GM21786 (cell line): ENCODE measurements at regions not wholly inside any gene's neighbourhood (a gene's known extent, or its start where the extent isn't known, plus 50 kb on each side); places are given as distances from the start of the nearest gene placed in this dataset.

ENCODE experiments used
- ATAC-seq: cut with Tn5 transposase; IDR thresholded peaks from one replicate; pipeline ENCODE4 v1.9.1; 2021; ENCODE audit not compliant: unreplicated experiment

DNA sequence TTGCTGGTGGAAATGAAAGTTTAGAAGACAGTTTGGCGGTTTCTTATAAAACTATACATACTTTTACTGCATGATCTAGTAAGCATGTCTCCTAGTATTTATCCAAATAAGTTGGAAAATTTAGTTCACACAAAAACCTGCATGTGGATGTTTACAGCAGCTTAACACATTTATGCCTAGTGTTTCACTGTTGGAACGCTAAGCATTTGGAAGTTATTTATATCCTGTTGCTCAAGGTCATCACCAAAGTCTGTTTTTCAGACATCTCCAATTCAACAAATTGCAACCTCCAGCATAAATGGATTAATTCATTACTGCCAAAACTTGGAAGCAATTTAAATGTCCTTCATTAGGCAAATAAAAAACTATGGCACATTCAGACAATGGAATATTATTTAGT is 461.8 kb downstream of the SUCLA2 start:
- no peak for ATAC-seq

DNA sequence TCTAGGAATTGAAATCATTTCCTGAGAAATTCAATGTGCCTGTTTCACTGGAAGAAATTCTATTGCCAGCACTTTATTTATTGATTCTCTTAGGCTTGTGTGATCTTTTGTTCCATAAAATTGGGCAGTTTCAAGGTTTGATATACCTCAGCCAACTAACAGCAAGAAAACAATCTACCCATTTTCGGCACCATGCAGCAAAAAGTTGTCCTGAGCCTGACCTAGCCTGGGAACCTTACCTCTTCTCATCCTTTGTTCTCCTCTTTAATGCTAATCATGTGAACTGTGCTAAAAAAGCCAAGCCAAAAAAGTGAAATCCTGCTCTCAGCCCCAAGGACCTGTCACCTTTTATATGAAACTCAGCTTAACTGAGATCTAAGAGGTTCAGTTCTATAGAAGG is 477.3 kb downstream of the SUCLA2 start:
- ATAC-seq, result no peak

DNA sequence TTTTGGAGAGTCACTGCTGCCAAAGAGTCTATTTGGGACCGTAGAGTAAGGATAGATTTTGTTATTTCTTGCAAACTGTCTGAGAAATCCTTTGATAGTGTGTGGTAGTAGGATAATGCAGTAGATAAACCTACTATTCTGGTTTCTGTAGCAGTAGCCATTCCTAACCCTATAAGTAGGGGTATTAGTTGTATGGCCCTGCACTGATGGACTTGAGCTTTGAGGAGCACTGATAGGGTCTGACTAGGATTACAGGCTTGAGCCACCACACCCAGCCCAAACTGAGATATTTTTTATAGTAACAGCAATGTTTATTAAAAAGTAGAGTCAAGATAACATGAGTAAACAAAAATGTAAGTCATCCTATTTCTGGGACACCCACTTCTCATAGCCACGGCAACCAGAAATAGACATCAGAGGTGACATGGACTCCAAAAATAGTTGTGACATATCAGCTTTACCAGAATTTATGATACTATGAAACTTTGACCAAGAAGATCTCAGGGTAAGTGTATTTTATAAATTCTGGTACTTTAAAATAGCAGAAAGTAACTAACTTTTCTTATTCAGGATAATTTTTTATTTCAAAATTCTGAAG is 479.1 kb downstream of the SUCLA2 start:
- ATAC-seq, result no peak

DNA sequence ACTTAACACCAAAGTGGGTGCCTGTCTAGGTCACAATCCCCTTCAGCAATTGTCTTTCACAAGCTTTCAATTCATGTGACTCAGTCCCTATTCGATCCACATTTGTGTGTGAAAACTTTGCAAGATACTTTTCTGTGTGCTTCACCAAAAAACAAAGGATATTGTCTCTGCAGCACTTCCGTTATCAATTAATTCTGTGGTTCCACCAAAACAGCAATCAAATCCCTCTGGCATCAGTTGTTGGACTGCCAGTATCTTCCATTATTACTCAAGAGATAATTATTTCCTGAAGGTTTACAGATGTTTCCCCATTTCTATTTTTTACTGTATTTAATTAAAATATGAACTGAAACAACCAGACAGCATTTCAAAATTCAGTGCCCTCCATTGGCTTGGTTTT is 481.4 kb downstream of the SUCLA2 start:
- ATAC-seq, result no peak

DNA sequence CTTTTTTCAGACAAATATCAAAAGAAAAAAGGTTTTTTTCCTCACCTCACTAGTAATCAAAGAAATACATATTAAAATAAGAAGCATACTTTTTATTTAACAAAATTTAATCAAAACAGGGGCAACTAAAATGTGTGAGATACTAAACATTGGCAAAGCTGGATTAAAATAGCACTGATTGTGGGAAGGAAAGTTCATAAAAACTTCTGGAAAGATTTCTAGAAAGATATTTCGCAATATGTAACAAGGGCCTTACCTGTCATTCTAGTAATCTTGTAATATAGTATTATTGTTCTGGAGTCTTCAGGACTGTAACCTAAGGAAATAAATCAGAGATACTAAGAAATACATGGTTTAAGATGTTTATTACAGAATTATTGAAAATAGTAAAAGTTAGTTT is 482.5 kb downstream of the SUCLA2 start:
- no peak for ATAC-seq

DNA sequence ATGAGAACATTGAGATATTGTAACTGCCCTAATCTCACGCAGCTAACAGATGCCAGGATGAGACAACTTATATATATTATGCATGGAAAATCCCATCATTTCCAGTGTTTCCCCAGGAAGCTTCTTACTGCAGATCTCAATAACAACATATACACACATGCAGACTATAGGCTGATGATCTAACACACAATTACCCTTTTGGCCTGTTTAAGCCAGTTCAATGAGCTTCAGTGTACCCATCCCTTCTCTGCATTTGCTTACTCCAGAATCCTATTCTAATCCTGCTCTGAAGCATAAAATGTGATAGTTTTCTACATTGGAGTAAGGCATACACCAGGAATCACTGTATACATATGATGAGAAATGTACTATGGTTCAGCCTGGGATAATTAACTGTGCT is 489.4 kb downstream of the SUCLA2 start:
- no peak for ATAC-seq

DNA sequence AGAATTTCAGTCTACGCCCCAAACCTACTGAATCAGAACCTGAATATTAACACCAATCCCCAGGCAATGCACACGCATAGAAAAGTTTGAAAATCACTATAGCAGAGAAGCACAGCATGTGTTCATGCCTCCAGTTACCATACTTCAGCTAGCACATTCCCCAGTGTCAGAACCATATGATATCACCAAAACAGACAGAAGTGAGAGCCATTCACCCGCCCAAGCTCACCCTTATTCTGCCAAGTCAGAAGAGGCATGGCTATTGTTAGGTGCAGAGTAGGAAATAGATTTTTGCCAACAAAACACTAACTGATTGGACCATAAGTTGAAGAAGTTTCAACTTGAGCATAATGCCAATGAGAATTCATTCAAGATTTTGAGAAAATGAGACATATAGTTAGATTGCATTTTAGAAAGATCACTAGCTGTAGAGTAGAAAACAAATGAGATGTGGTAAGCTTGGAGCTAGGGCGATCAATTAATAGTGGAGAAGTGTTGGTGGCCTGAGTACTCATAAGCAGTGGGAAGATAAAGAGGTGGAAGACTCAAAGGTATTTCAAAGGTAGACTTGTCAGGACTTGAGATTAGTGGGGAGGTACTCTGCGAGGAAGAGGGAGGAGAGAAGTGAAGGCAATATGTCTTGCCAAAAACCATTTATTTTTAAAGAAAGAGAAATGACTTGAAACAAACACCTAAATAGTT is 492.4 kb downstream of the SUCLA2 start:
- ATAC-seq, result no peak

DNA sequence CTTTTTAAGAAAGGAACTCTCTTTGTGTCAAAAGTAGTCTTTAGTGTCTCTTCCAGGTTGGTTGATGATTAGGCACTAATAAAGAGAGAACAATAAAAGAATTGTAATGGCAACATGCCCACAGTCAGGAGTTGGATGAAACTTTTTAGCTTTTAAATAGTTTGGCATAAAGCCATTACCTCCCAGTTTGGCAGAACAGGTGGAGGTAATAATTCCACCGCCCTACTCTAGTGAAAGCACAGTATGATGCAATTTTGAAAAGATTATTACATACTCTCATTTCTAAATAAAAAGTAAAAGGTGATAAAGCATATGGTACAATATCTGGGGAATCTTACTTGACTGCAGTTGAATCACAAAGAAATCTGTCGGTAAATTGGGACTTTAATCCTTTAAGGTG is 497.6 kb downstream of the SUCLA2 start:
- ATAC-seq, result no peak

DNA sequence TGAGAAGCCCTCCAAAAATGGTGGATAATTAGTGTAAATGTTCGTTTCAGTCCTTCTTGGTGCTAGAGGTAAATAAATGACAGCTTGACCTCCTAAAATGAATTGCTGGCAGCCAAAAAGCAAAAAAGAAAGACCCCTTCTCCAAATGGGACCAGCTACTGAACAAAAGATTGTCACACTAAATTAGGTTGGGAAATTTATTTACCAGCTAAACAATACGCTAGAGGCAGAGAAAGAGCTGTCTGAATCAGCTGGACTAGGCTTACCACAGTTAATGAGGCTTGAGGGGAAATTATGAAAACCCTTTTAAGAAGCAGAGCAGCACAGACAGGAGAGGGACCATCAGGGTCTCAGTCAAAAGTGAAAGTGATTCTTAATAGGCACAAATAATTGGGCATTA is 498.9 kb downstream of the SUCLA2 start:
- ATAC-seq, result no peak

DNA sequence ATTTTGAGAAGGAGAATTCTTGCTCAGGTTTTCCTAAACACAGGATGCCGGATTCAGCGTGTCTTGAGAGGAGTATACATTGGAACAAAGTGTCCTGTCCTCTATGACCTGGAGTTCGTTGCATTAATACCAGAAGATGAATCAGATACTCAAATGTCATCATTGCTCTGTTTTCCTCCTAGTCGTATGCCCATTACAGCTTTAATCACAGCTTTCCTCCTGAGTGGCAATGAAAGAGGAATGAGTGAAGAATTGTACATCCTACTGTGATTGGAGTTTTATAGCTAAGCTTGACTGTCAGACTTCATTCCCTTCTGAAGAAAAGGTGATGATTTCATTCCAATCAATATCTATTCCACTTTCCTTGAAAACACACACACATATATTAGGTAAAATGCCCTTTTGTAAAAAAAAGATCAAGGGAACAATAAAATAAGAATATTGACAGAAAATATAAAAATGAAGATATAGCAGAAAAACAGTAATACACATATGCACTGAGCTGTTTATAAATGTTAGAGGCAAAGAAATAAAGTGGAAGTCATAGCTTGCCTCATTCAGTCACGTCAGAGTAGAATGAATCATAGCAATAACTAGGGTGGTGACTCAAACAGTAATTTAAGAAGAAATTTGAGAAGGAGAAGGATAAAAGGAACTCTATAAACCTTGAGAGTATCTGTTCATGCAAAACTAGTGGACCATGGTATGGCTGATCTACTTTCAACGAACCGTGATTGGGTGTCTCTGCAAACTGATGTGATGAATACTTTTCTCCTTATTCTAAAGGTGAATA is 501.5 kb downstream of the SUCLA2 start:
- no peak for ATAC-seq

DNA sequence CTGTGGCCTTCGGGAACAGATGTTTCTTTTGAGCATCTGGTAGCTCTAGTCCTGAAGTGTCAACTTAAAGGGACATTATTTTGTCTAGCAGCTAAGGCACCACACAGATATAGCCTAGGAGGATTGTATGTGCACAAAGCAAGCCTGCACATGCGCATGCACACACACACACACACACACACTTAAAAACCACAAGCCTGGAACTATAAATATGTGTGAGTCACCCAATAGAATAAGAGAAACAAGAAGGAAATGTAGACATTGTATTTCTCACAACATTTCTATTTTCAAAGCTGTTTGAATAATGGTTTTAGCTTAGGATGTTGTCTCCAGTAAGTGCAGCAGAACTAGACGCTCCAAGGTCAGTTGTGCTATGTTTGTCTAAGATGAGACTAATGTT is 516.5 kb downstream of the SUCLA2 start:
- ATAC-seq, result no peak

DNA sequence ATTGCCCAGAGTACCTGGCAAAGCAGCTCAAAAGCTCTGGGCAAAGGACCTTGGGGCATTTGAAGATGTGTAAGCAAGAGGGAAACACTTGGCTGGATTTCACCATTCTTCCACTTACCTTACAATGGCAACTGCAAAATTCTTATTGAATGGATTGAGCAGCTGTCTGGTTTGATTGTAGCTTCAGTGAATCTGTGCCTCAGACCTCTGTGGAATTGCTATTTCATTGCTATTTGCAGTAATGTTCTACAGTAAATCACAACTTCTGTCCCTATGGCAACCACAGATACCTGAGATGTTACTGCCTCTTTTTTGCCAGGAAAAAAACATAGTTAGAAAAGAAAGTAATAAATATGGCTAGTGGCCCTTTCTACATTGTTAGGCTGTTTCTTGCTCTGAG is 519.5 kb downstream of the SUCLA2 start:
- no peak for ATAC-seq

DNA sequence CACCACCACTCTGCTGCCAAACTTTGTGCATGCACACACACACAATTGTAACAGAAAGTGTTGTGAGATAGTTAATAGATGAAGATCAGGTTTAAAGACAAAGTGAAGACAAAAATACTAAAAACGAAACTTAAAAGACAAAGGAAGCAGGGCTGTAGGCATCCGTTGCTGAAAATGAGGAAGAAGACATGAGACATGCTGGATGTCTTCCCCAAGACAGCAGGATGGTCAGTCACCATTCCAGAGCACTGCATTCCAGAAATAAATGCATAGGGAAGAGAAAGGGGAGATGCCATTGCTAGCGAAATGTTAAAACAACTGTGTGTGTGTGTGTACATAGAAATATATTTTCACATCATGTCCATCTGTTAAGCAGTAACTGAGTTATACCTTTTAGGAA is 520.1 kb downstream of the SUCLA2 start:
- ATAC-seq, result no peak

DNA sequence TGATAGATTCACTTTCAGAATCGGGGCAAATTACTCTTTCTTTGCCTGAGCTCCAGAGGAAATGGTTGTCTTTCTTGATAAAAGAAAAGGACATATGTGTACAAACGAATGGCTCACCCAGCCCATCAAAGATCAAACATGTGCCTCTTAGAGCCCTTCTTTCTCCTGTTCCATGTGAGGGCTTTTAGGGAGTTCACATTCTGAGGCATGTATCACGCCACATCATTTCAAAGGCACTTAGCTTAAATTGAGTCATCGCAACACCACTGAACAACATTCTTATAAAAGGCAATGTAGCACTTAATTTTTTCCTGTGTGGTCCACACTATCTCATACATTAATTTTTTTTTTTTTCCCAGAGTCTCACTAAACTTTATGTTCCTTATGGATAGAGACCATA is 521.0 kb downstream of the SUCLA2 start:
- ATAC-seq, result no peak

DNA sequence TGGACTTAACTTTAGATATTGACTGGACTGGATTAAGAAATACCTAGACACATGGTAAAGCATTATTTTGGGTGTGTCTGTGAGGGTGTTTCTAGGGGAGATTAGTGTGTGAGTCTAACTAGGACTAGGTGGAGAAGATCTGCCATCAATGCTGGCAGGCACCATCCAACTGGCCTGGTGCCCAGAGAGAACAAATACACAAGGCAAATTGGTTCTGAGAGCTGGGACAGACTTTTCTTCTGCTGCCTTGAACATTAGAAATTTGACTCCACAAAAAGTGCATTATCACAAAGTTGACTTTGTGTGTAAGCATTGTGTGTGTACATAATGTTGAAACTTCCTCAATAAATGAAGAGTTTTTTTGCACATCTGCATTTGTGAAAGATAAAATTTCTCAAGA is 522.1 kb downstream of the SUCLA2 start:
- no peak for ATAC-seq

DNA sequence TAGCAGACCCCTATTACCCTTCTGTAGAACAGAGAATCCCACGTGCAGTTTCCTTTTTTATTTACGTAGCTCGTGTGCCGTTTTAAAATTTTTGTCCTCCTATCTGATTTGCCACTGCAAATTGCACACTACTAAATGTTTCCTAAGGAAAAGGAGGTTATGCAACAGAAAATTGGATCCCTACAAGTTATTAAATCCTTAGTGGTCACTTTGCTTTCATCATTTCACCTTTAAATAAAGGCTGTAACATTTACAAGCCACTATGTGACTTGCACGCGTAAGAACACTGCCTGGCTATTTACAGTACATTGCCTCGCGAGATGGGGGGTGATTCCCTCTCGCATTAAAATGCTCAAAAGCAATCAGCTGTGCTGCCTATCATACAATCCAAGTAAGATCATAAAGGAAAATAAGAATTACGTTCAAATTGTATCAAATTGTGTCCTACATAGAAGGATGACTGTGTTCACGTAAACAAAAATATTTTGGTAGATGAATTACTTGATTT is 525.6 kb downstream of the SUCLA2 start:
- no peak for ATAC-seq

DNA sequence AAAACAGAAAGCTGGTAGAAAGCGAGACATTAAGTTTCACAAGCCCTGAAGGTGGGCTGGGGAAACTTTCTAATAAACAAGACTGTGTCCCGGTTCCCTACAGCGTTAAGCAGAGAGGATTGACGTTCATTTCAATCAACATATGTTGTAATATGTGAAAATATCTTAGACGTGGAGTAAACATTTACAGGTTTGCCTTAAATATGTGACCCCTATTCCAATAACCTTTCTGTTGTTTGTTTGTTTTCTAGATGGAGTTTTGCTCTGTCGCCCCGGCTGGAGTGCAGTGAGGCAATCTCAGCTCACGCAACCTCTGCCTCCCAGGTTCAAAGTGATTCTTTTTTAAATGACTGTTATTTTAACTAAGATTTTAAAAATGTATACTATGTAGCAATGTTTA is 526.2 kb downstream of the SUCLA2 start:
- no peak for ATAC-seq

DNA sequence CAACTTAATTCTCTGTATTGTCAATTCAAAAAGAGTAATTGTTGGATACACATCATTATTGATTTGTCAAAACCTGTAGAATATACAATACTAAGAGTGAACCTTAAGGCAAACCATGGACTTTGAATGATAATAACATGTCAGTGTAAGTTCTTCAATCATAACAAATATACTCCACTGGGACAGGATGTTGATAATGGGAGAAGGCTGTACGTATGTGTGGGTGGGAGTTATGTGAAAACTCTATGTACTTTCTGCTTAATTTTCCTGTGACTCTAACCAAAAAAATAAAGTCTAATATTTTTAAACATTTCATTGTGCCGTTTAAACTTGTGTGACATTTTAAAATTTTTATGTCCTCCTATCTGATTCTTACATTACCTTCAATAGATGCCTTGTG is 526.7 kb downstream of the SUCLA2 start:
- ATAC-seq, result no peak

DNA sequence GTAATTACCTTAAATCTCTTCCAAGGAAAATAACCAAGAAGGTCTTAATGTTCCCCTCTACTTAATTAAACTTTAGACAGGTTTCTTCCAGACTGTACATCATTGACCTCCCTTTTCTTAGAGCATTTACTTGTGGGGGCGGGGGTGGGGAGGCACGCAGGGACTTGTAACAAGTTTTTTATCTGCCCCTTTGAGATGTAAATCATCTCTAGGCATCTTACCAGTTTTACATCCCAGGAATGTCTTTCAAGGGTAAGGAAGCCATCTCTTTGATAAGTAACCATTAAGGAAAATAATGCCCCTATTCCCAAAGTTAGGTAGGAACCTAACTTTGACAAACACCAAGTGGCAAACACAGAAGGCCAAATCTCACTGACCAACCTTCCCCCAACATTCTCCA is 528.6 kb downstream of the SUCLA2 start:
- ATAC-seq, result no peak

DNA sequence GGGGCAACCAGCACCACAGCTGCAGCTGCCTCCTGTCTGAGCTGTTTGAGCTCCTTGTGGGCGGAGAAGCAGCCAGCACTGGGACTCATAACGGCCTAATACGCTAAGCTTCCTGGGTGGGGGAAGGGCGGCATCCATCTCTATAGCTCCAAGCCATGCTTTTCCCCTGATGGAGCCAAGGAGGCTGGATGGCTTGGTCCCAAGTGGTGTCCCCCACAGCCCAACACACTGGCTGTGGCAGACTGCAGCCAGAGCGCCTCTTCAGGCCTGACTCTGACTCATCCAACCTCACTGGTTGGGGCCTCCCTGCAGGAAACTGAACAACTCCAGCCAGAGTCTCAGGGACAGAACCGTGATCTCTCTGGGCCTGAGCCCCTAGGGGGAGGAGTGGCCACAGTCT is 537.3 kb downstream of the SUCLA2 start:
- no peak for ATAC-seq

DNA sequence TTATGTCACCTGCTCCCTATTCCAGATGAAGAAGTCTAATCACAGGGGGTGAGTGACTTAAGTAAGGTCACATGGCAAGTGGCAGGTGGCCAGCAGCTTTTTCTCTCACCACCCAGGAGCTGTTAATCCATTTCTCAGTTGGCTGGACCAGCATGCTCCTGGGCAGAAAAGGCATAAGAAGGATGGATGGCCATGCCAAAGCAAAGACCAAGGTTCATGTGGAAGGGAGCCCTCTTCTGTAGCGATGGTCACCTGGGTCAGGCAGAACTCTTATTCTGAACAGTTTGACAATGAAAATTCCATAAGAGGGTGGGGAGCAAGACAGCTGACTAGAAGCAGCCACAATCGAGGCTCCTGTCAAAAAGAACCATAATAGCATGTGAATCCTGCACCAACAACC is 538.1 kb downstream of the SUCLA2 start:
- ATAC-seq, result no peak

DNA sequence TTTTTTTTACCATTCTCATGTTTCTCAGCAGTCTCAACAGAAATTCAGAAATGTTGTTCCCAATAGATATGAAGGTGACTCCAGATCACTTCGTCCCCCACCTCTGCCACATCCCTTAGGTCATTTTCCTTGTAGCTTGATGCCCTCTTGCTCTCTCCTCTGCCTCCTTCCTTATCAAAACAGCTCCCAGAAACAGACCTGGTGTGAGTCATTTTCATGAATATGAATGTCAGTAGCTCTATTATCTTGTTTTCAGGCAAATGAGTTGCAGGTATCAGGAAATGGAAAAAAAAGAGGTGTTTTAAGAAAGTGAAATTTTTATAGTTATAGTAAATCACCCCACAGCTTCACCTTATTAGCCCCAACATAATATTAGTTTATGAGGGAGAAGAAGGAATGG is 539.3 kb downstream of the SUCLA2 start:
- ATAC-seq, result no peak
